CD8-positive, alpha-beta memory T cell (primary cell): ENCODE measurements at regions not wholly inside any gene's neighbourhood (a gene's known extent, or its start where the extent isn't known, plus 50 kb on each side); places are given as distances from the start of the nearest gene placed in this dataset.

ENCODE experiments used
- CTCF ChIA-PET: fragments of 350-600 bp; sonication (Branson Sonifier 250); formaldehyde crosslinking; loops from one replicate; lab custom pipeline; 2021; ENCODE audit warnings: antibody characterized with exemption; lab: Charles Lee
- POLR2A ChIA-PET: fragments of 350-600 bp; sonication (Branson Sonifier 250); formaldehyde crosslinking; loops from one replicate; lab custom pipeline; 2021; ENCODE audit warnings: antibody characterized with exemption; lab: Charles Lee
- DNase-seq, 5 donors: peaks; one replicate each; pipeline versions ENCODE4 v3.0.0 to v3.0.0-alpha.2; 2020 to 2022; ENCODE audit warnings: mixed read lengths in 1 of 5
- H3K27ac ChIP-seq: one replicate; pipeline ENCODE4 v1.7.0; 2013; ENCODE audit warnings: low read depth, mild to moderate bottlenecking, low read length, moderate library complexity
- H3K27me3 ChIP-seq: 2 replicates; pipeline ENCODE4 v1.7.0; 2013; ENCODE audit warnings: low read length, mild to moderate bottlenecking; ENCODE audit not compliant: insufficient read depth, poor library complexity, severe bottlenecking
- H3K36me3 ChIP-seq: 2 replicates; pipeline ENCODE4 v1.7.0; 2013; ENCODE audit warnings: mild to moderate bottlenecking, low read length, moderate library complexity; ENCODE audit not compliant: insufficient read depth
- H3K4me1 ChIP-seq: 2 replicates; pipeline ENCODE4 v1.7.0; 2013; ENCODE audit warnings: mild to moderate bottlenecking, low read length, moderate library complexity; ENCODE audit not compliant: insufficient read depth
- H3K4me3 ChIP-seq: 2 replicates; pipeline ENCODE4 v1.7.0; 2013; ENCODE audit warnings: mild to moderate bottlenecking, low read length
- H3K9me3 ChIP-seq: 2 replicates; pipeline ENCODE4 v1.7.0; 2013; ENCODE audit warnings: mild to moderate bottlenecking, low read length
- H3K27ac Mint-ChIP-seq, 8 donors: one replicate each; pipeline ENCODE4 v1.8.0; 2020 to 2021; ENCODE audit warnings: mixed read lengths in 8 of 8, mild to moderate bottlenecking in 6 of 8, inconsistent platforms in 3 of 8, moderate library complexity in 3 of 8
- H3K27me3 Mint-ChIP-seq, 2 donors: one replicate each; pipeline ENCODE4 v1.8.0; 2020 to 2021; ENCODE audit warnings: mixed read lengths in 2 of 2, mild to moderate bottlenecking in 1 of 2, moderate library complexity in 1 of 2
- H3K36me3 Mint-ChIP-seq, 3 donors: one replicate each; pipeline ENCODE4 v1.8.0; 2020 to 2021; ENCODE audit warnings: mixed read lengths in 3 of 3, inconsistent platforms in 1 of 3, mild to moderate bottlenecking in 1 of 3
- H3K4me1 Mint-ChIP-seq, 3 donors: one replicate each; pipeline ENCODE4 v1.8.0; 2020 to 2021; ENCODE audit warnings: mixed read lengths in 3 of 3, inconsistent platforms in 1 of 3, mild to moderate bottlenecking in 1 of 3
- H3K4me3 Mint-ChIP-seq, 7 donors: one replicate each; pipeline ENCODE4 v1.8.0; 2020 to 2021; ENCODE audit warnings: mixed read lengths in 7 of 7, mild to moderate bottlenecking in 6 of 7, moderate library complexity in 4 of 7, inconsistent platforms in 2 of 7
- H3K9me3 Mint-ChIP-seq, 5 donors: one replicate each; pipeline ENCODE4 v1.8.0; 2020 to 2022; ENCODE audit warnings: mixed read lengths in 5 of 5, mild to moderate bottlenecking in 3 of 5, moderate library complexity in 2 of 5, inconsistent platforms in 1 of 5

DNA sequence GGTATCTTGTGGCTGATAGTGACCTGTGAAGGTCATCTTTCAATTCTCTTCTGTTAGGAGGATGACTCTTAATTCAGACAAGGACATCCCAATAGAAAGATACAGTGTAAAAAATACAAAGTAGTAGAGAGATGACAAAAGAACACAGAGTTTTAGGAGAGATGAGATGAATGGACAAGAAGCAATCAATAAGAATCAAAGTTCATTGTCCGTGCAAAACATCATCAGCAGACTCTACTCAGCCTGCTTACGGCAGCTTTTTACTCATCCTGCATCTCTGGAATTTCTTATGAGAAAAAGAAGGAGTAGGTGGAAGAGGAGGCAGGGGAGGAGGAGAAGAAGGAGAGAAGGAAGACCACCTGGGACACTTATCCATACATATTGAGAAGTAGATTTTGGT is 2131.7 kb downstream of the ARAP2 start:
- Mint-ChIP-seq H3K27ac (no peak overlapping the region), H3K9me3 (peaks cover 1 to 10% (median 3%) of the 10 kb centered on the region in 5 donors), H3K27me3 (no peaks in the 10 kb centered on the region), H3K4me1 (no peaks in the 10 kb centered on the region), H3K36me3 (no peaks in the 10 kb centered on the region), H3K4me3 (no peak overlapping the region)
- Histone ChIP-seq H3K27me3 (no peaks in the 10 kb centered on the region), H3K4me1 (no peaks in the 10 kb centered on the region), H3K27ac (no peak overlapping the region), H3K36me3 (no peaks in the 10 kb centered on the region), H3K4me3 (no peak overlapping the region), H3K9me3 (no peaks in the 10 kb centered on the region)
- CTCF ChIA-PET: no interaction called here
- POLR2A ChIA-PET: no interaction called here
- DNase-seq: no peak

DNA sequence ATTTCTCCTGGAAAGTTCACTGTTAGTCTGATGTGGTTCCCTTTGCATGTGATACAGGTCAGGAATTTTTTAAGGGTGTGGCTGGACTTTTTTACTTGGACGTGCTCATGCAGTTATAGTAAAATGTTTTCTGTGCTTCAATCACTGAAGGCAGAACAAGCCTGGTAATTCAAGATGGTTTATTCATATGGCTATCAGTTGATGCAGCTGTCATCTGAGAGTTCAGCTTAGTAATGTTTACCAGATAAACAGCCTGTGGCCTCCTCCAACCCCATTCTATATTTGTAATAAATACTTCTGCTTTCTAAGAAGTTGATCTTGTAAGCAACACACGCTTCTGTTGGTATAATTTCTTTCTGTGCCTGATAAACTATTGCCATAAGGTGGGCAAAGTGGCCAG is 2105.9 kb downstream of the ARAP2 start:
- POLR2A ChIA-PET: no interaction called here
- no peak for DNase-seq
- Mint-ChIP-seq H3K27ac (no peak overlapping the region), H3K27me3 (no peaks in the 10 kb centered on the region), H3K4me3 (no peak overlapping the region), H3K4me1 (no peaks in the 10 kb centered on the region), H3K36me3 (no peaks in the 10 kb centered on the region), H3K9me3 (peaks cover 2 to 42% (median 10%) of the 10 kb centered on the region in 5 donors)
- no peaks in the 10 kb centered on the region for H3K4me1 ChIP-seq
- H3K27ac ChIP-seq: no peak overlapping the region
- H3K36me3 ChIP-seq: no peaks in the 10 kb centered on the region
- H3K4me3 ChIP-seq: no peak overlapping the region
- CTCF ChIA-PET: no interaction called here
- no peaks in the 10 kb centered on the region for H3K27me3 ChIP-seq
- no peaks in the 10 kb centered on the region for H3K9me3 ChIP-seq

DNA sequence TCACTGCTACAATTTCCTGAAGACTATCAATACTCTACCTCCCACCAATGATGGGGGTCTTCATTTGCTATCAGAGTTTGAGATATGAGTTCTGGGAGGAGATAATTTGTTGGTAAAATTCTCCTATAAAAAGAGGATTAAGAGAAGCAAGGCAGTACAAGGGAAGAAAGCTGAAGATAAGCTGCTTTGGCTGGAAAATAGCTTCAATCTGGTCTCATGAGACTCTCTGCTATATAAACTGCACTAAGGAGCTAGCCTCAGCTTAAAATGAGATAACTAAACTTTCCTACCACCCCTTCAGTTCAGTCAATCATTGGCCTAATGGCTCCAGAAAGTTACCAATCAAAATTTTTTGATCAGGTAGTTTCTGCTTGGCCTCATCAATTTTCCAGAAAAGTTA is 2105.0 kb downstream of the ARAP2 start:
- Mint-ChIP-seq H3K27me3 (no peaks in the 10 kb centered on the region), H3K4me1 (no peaks in the 10 kb centered on the region), H3K4me3 (no peak overlapping the region), H3K36me3 (no peaks in the 10 kb centered on the region), H3K27ac (no peak overlapping the region), H3K9me3 (peaks cover 2 to 39% (median 10%) of the 10 kb centered on the region in 5 donors)
- no peaks in the 10 kb centered on the region for H3K27me3 ChIP-seq
- no peak overlapping the region for H3K27ac ChIP-seq
- H3K4me1 ChIP-seq: no peaks in the 10 kb centered on the region
- ChIA-PET POLR2A (no interaction called here), CTCF (no interaction called here)
- H3K9me3 ChIP-seq: no peaks in the 10 kb centered on the region
- DNase-seq: no peak
- H3K4me3 ChIP-seq: no peak overlapping the region
- no peaks in the 10 kb centered on the region for H3K36me3 ChIP-seq

DNA sequence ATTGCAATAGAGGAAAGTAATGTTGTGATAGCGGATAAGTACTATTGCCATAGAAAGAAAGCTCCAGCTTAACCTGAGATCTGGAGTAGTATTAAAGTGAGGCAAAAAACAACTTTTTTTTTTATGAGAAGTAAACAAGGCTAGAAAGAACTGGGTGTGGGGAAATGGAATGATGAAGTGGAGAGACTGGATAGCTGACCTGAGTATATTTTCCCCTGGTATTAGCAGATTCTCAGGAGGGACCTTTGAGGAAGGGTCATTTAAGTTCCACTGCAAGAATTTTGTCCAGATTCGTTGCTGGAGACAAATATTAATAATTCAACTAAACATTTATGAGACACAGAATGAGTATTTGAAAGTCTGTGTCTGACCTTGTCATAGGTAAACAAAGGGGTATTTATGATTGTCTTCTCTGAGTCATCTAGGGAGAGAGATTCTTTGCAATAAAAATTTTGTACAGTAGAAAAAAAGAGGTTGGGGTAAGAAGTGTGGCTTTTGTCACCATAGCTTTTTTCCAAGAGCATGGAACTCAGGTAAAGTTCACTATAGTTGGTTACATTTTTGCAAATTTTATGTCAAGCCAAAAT is 2095.9 kb downstream of the ARAP2 start:
- POLR2A ChIA-PET: no interaction called here
- Mint-ChIP-seq H3K36me3 (no peaks in the 10 kb centered on the region), H3K27me3 (no peaks in the 10 kb centered on the region), H3K4me1 (no peaks in the 10 kb centered on the region), H3K27ac (no peak overlapping the region), H3K9me3 (peaks cover 0 to 36% (median 3%) of the 10 kb centered on the region in 5 donors), H3K4me3 (no peak overlapping the region)
- no peak for DNase-seq
- H3K27me3 ChIP-seq: no peaks in the 10 kb centered on the region
- H3K4me1 ChIP-seq: no peaks in the 10 kb centered on the region
- CTCF ChIA-PET: no interaction called here
- no peak overlapping the region for H3K4me3 ChIP-seq
- H3K36me3 ChIP-seq: no peaks in the 10 kb centered on the region
- no peak overlapping the region for H3K27ac ChIP-seq
- no peaks in the 10 kb centered on the region for H3K9me3 ChIP-seq

DNA sequence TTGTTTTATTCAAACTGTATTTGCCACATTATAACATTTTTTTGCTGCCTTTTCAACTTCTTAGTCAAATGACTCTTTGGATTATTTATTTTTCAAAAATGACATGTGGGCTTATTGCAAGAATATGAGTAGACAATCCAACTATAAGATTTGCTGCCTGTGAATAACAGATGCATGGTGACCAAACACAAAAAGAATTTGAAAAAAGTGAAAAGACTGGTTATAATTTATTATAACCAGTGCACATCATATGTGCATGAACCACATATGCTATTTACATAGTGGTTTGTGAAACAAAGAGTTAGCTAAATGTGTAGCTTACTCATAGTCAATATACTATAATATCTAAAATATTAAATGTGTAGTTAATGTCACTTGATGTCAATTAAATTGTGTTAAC is 2086.8 kb downstream of the ARAP2 start:
- Mint-ChIP-seq H3K27ac (no peak overlapping the region), H3K36me3 (no peaks in the 10 kb centered on the region), H3K27me3 (no peaks in the 10 kb centered on the region), H3K9me3 (peaks cover 3 to 37% (median 8%) of the 10 kb centered on the region in 5 donors), H3K4me3 (no peak overlapping the region), H3K4me1 (no peaks in the 10 kb centered on the region)
- Histone ChIP-seq H3K9me3 (no peaks in the 10 kb centered on the region), H3K27ac (no peak overlapping the region), H3K4me1 (no peaks in the 10 kb centered on the region), H3K36me3 (no peaks in the 10 kb centered on the region), H3K27me3 (no peaks in the 10 kb centered on the region), H3K4me3 (no peak overlapping the region)
- ChIA-PET POLR2A (no interaction called here), CTCF (no interaction called here)
- no peak for DNase-seq

DNA sequence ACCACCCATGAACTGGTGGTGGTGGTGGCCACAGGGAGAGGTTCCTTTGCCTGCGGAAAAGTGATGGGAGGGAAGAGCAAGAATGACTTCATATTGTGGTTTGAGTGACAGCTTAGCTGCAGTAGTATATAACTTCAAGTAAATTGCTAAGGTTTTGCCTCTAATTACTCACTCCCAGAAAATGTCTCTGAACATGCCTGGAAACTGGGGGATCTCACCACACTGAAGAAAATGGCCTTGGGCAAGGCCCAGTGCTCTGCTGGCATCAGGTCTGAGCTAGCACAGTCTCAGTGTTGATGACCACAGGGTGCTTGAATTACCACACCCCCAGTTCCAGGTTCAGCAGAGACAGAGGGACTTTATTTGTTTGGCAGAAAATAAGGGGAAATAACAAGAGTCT is 2085.4 kb downstream of the ARAP2 start:
- CTCF ChIA-PET: no interaction called here
- H3K36me3 Mint-ChIP-seq: no peaks in the 10 kb centered on the region
- no peaks in the 10 kb centered on the region for H3K27me3 Mint-ChIP-seq
- Histone ChIP-seq H3K36me3 (no peaks in the 10 kb centered on the region), H3K4me3 (no peak overlapping the region), H3K4me1 (no peaks in the 10 kb centered on the region), H3K27ac (no peak overlapping the region), H3K27me3 (no peaks in the 10 kb centered on the region), H3K9me3 (no peaks in the 10 kb centered on the region)
- H3K27ac Mint-ChIP-seq: no peak overlapping the region
- no peaks in the 10 kb centered on the region for H3K4me1 Mint-ChIP-seq
- H3K4me3 Mint-ChIP-seq: no peak overlapping the region
- DNase-seq: no peak
- POLR2A ChIA-PET: no interaction called here
- peaks cover 3 to 39% (median 10%) of the 10 kb centered on the region in 5 donors for H3K9me3 Mint-ChIP-seq

DNA sequence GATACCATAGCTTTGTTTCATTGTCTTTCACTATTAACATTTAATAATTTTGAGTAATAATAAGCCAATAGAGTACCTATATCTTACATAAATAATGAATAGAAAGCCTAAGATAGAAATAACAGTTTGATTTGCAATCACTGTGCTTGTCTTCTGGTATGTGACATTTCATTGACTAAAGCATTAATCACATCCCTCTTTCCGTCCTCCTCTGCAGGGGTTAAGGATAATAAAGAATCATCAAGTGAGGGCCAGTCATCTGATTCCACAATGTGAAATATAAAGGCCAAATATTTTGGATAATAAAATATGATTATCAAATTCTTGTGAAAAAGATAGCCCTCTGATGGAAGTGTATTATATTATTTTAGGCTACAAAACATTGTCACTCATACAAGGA is 2073.4 kb downstream of the ARAP2 start:
- no peak for DNase-seq
- no peaks in the 10 kb centered on the region for H3K4me1 ChIP-seq
- ChIA-PET POLR2A (no interaction called here), CTCF (no interaction called here)
- no peaks in the 10 kb centered on the region for H3K27me3 Mint-ChIP-seq
- no peaks in the 10 kb centered on the region for H3K27me3 ChIP-seq
- no peaks in the 10 kb centered on the region for H3K4me1 Mint-ChIP-seq
- H3K4me3 Mint-ChIP-seq: no peak overlapping the region
- no peak overlapping the region for H3K27ac ChIP-seq
- no peaks in the 10 kb centered on the region for H3K9me3 ChIP-seq
- peaks cover 0 to 2% (median 0%) of the 10 kb centered on the region in 3 donors for H3K36me3 Mint-ChIP-seq
- H3K27ac Mint-ChIP-seq: no peak overlapping the region
- H3K4me3 ChIP-seq: no peak overlapping the region
- no peaks in the 10 kb centered on the region for H3K36me3 ChIP-seq
- H3K9me3 Mint-ChIP-seq: peaks cover 5 to 38% (median 14%) of the 10 kb centered on the region in 5 donors

DNA sequence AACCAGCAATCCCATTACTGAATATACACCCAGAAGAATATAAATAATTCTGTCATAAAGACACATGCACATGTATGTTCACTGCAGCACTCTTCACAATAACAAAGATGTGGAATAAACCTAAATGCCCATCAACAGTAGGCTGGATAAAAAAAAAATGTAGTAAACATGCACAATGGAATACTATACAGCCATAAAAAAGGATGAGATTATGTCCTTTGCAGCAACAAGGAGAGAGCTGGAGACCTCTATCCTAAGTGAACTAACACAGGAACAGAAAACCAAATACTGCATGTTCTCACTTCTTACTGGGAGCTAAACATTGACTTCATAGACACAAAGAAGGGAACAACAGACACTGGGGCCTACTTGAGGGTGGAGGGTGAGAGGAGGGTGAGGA is 2067.7 kb downstream of the ARAP2 start:
- H3K27me3 Mint-ChIP-seq: no peaks in the 10 kb centered on the region
- peaks cover 0 to 2% (median 0%) of the 10 kb centered on the region in 3 donors for H3K36me3 Mint-ChIP-seq
- no peak for DNase-seq
- Histone ChIP-seq H3K9me3 (no peaks in the 10 kb centered on the region), H3K4me1 (no peaks in the 10 kb centered on the region), H3K4me3 (no peak overlapping the region), H3K27ac (no peak overlapping the region), H3K36me3 (no peaks in the 10 kb centered on the region), H3K27me3 (no peaks in the 10 kb centered on the region)
- ChIA-PET POLR2A (no interaction called here), CTCF (no interaction called here)
- no peaks in the 10 kb centered on the region for H3K4me1 Mint-ChIP-seq
- H3K27ac Mint-ChIP-seq: no peak overlapping the region
- H3K9me3 Mint-ChIP-seq: peaks cover 6 to 47% (median 12%) of the 10 kb centered on the region in 5 donors
- H3K4me3 Mint-ChIP-seq: no peak overlapping the region

DNA sequence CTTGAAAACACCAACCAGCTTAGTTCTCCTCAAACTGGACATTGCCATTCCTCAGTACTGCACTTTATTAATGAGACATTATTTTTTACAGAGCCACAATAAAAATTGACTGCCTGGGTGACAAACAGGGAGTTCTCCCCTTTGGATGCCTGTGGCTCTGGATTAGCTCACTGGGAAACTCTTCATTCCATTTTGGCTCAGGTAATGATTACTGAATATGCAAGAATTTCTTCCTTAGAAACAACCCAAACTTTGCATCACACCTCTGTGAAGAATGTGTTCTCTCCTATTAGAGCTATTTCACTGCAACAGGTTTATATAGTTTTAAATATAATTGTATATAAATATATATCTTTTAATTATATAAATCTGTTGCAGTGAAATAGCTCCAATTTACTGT is 2065.8 kb downstream of the ARAP2 start:
- ChIA-PET CTCF (no interaction called here), POLR2A (no interaction called here)
- H3K36me3 Mint-ChIP-seq: no peaks in the 10 kb centered on the region
- H3K9me3 ChIP-seq: no peaks in the 10 kb centered on the region
- no peak for DNase-seq
- H3K27me3 ChIP-seq: no peaks in the 10 kb centered on the region
- H3K27ac ChIP-seq: no peak overlapping the region
- H3K4me3 ChIP-seq: no peak overlapping the region
- no peak overlapping the region for H3K27ac Mint-ChIP-seq
- H3K4me1 Mint-ChIP-seq: no peaks in the 10 kb centered on the region
- H3K36me3 ChIP-seq: no peaks in the 10 kb centered on the region
- H3K9me3 Mint-ChIP-seq: peaks cover 2 to 48% (median 12%) of the 10 kb centered on the region in 5 donors
- no peaks in the 10 kb centered on the region for H3K4me1 ChIP-seq
- no peaks in the 10 kb centered on the region for H3K27me3 Mint-ChIP-seq
- H3K4me3 Mint-ChIP-seq: no peak overlapping the region
